K562 (cell line): ENCODE measurements at regions not wholly inside any gene's neighbourhood (a gene's known extent, or its start where the extent isn't known, plus 50 kb on each side); places are given as distances from the start of the nearest gene placed in this dataset.
A peak's percentile ranks its signal among the peaks of the same experiment; 100 is the strongest.

Experiments
- ATAC-seq: fragments of 200-7000 bp; cut with Tn5 transposase; 3 replicates; pipeline ENCODE4 v1.9.1; 2020; ENCODE audit warnings: moderate library complexity
- BruUV-seq: library from RNA; stranded (reverse); fragments of 400-500 nt; replicated peaks from 2 replicates; lab custom pipeline; 2021; lab: Mats Ljungman, UMichigan
- CTCF ChIA-PET: fragments of 300-600 bp; formaldehyde crosslinking; extraction: SDS; loops from one replicate; lab custom pipeline; 2021; ENCODE audit warnings: low intra/inter-chr PET ratio; lab: Yijun Ruan, JAX
- POLR2A ChIA-PET: fragments of 300-600, 350-650 bp; sonication (Branson Sonifier 250); formaldehyde crosslinking; extraction: SDS; loops from one replicate; lab custom pipeline; 2021; ENCODE audit warnings: antibody characterized with exemption, inconsistent platforms; lab: Yijun Ruan, JAX
- DNase-seq, 4 experiments: peaks; one replicate each; pipeline versions ENCODE4 v3.0.0 to v3.0.0-alpha.2; 2011 to 2018; ENCODE audit warnings: low spot score in 3 of 4, mixed read lengths in 3 of 4; ENCODE audit errors: extremely low read depth in 1 of 4
- FAIRE-seq: peaks from 2 replicates; lab custom pipeline; 2011; peaks lifted over from hg19 to GRCh38; lab: Jason Lieb, UNC
- H2AFZ ChIP-seq: 2 replicates; pipeline ENCODE4 v1.6.0; 2011; ENCODE audit warnings: low read depth, low read length, control low read depth, inconsistent platforms
- H3K27ac ChIP-seq: fragments of 200-600 bp; 3 replicates; pipeline ENCODE4 v1.8.0; 2011; ENCODE audit warnings: low read depth, mild to moderate bottlenecking, control low read depth, inconsistent platforms, low read length, moderate library complexity, mixed read lengths; ENCODE audit errors: extremely low read depth
- H3K27me3 ChIP-seq, 2 experiments: fragments of 300-600 bp in 1 of 2; 2 replicates in 1 of 2; 3 replicates in 1 of 2; pipeline versions ENCODE4 v1.6.0 to v1.8.0; 2011; ENCODE audit warnings: inconsistent platforms in 2 of 2, low read length in 2 of 2, mild to moderate bottlenecking in 1 of 2, mixed read lengths in 1 of 2, moderate library complexity in 1 of 2; ENCODE audit not compliant: control insufficient read depth in 2 of 2, insufficient read depth in 2 of 2
- H3K36me3 ChIP-seq: fragments of 300-600 bp; 3 replicates; pipeline ENCODE4 v1.8.0; 2011; ENCODE audit warnings: mild to moderate bottlenecking, low read length, inconsistent platforms; ENCODE audit not compliant: control insufficient read depth, insufficient read depth
- H3K4me1 ChIP-seq, 2 experiments: fragments of 200-600 bp in 1 of 2; replicated peaks in 1 of 2; 2 replicates in 1 of 2; 3 replicates in 1 of 2; pipeline versions ENCODE4 v1.5.1 to v1.8.0; 2011; ENCODE audit warnings: inconsistent platforms in 2 of 2, low read length in 2 of 2, mild to moderate bottlenecking in 1 of 2, mixed read lengths in 1 of 2, moderate library complexity in 1 of 2; ENCODE audit not compliant: control insufficient read depth in 2 of 2, insufficient read depth in 2 of 2
- H3K4me2 ChIP-seq: 2 replicates; pipeline ENCODE4 v1.6.1; 2011; ENCODE audit warnings: low read length, control low read depth, inconsistent platforms, mixed read lengths; ENCODE audit not compliant: insufficient read depth
- H3K4me3 ChIP-seq: fragments of 200-600 bp; sonication (generic), shearing (Covaris generic); 2 replicates; pipeline ENCODE4 v1.5.1; 2016; ENCODE audit warnings: control low read depth, inconsistent platforms
- H3K79me2 ChIP-seq: fragments of 200-600 bp; 3 replicates; pipeline ENCODE4 v1.8.0; 2011; ENCODE audit warnings: low read length, inconsistent platforms; ENCODE audit not compliant: control insufficient read depth, insufficient read depth
- H3K9ac ChIP-seq, 2 experiments: 2 replicates each; pipeline versions ENCODE4 v1.6.0 to v1.6.1; 2011; ENCODE audit warnings: low read depth in 2 of 2, low read length in 2 of 2, control low read depth in 1 of 2, inconsistent platforms in 1 of 2, mild to moderate bottlenecking in 1 of 2, mixed read lengths in 1 of 2; ENCODE audit not compliant: insufficient read depth in 1 of 2
- H3K9me1 ChIP-seq: one replicate; pipeline ENCODE4 v1.6.0; 2011; ENCODE audit warnings: inconsistent platforms, mild to moderate bottlenecking, low read length, moderate library complexity; ENCODE audit not compliant: control insufficient read depth, insufficient read depth
- H3K9me3 ChIP-seq: replicated peaks from 2 replicates; pipeline ENCODE4 v1.5.1; 2011; ENCODE audit warnings: low read depth, low read length, inconsistent platforms; ENCODE audit not compliant: control insufficient read depth, insufficient read depth
- H4K20me1 ChIP-seq: replicated peaks from 2 replicates; pipeline ENCODE4 v1.6.1; 2011; ENCODE audit warnings: low read length, inconsistent platforms, mixed read lengths; ENCODE audit not compliant: control insufficient read depth, insufficient read depth
- ERF ChIP-seq: fragments of 450-650 bp; formaldehyde crosslinking; IDR thresholded peaks from 2 replicates; pipeline ENCODE4 v1.4.0; 2020; ENCODE audit warnings: mild to moderate bottlenecking, mixed read lengths
- GTF2E2 ChIP-seq: fragments of 200-800 bp; sonication (Bioruptor generic); IDR thresholded peaks from 2 replicates; pipeline ENCODE4 v1.6.1; 2016; ENCODE audit warnings: missing genetic modification characterization, missing compliant biosample characterization
- SIX5 ChIP-seq, 2 experiments: IDR thresholded peaks; 2 replicates each; pipeline ENCODE4 v1.6.1; 2011; ENCODE audit warnings: low read length in 2 of 2, borderline replicate concordance in 1 of 2, low read depth in 1 of 2, mild to moderate bottlenecking in 1 of 2, moderate library complexity in 1 of 2; ENCODE audit not compliant: insufficient read depth in 1 of 2
- ZNF174 ChIP-seq: fragments of 250-450 bp; sonication (Bioruptor Pico); IDR thresholded peaks from 2 replicates; pipeline ENCODE4 v1.4.0; 2020; ENCODE audit warnings: mild to moderate bottlenecking
- WGBS: fragments of 100-300 bp; shearing (Covaris generic); methylation state at CpG from one replicate; pipeline ENCODE4 v1.1.6; 2016; ENCODE audit warnings: low coverage, mixed read lengths; ENCODE audit not compliant: insufficient coverage; ENCODE audit errors: missing lambda C conversion rate; 5-methylcytosine and 5-hydroxymethylcytosine counted together
- in situ Hi-C: fragments of 300-500 bp; cut with MboI; formaldehyde crosslinking; loops from 4 replicates; pipeline ENCODE4 v1.15.0; 2018; ENCODE audit warnings: inconsistent platforms, mixed read lengths
- intact Hi-C: fragments of 100-400 bp; cut with micrococcal nuclease; formaldehyde crosslinking; loops from 2 replicates; pipeline ENCODE4 v1.14.2; 2022

GRCh38 chr3:194267744-194268653 is 83.1 kb downstream of the CPN2 start:
- Histone ChIP-seq H3K4me2 (no peak overlapping the region), H3K9me3 (no peaks in the 10 kb centered on the region), H3K79me2 (no peaks in the 10 kb centered on the region), H3K27me3 (no peaks in the 10 kb centered on the region)
- no peak for DNase-seq
- 58% methylated on average over 13 of the region's 26 CpGs for WGBS
- ATAC-seq, result peak; percentile 42
- BruUV-seq, result no TSS peak
- in situ Hi-C loops, result no loop called here
- ChIA-PET POLR2A (interaction anchor here (0.8 to 3.0 kb wide), 2 partner anchors 10 to 13 kb away, joined by 4 to 14 read pairs; no protein-coding TSS in a partner anchor), CTCF (no interaction called here)
- peak; percentile 32 for FAIRE-seq
- TF ChIP-seq ZNF174, result no peak
- TF ChIP-seq GTF2E2, result no peak
- TF ChIP-seq ERF (CRISPR knock-in tag), result no peak
- no peak for TF ChIP-seq SIX5 (IDR thresholded peaks at IDR 0.05; ENCODE audit: borderline replicate concordance in 1 of 2, insufficient read depth in 1 of 2, low read depth in 1 of 2, low read length in 2 of 2)
- TF ChIP-seq, all 486 proteins: peak for 0
- no peaks in the 10 kb centered on the region for H3K9me1 ChIP-seq
- no peaks in the 10 kb centered on the region for H3K36me3 ChIP-seq
- no peak overlapping the region for H3K4me3 ChIP-seq
- H2AFZ ChIP-seq, result peak overlapping the region; percentile 80
- H4K20me1 ChIP-seq, result no peaks in the 10 kb centered on the region
- peak overlapping the region in 1 of 2 experiments; percentile 75; a peak in 2 of 4 replicates for H3K9ac ChIP-seq
- no peak overlapping the region; the same call in 2 of the 3 replicates for H3K27ac ChIP-seq
- intact Hi-C loops, result no loop called here
- H3K4me1 ChIP-seq, result peaks cover 16 to 45% of the 10 kb centered on the region in 2 experiments
